Activated naive CD4-positive, alpha-beta T cell treated with anti-CD3 and anti-CD28 coated beads, Interleukin-2, amount 50 U/mL, for 24 hours (primary cell): ENCODE measurements at regions not wholly inside any gene's neighbourhood (a gene's known extent, or its start where the extent isn't known, plus 50 kb on each side); places are given as distances from the start of the nearest gene placed in this dataset.
"Not testable (repeated sequence)": the region's sequence is repeated elsewhere in the genome, so short reads cannot be mapped to it uniquely, and the experiment has no call there.

ENCODE experiments used
- H3K27ac Mint-ChIP-seq: one replicate; pipeline ENCODE4 v1.8.0; 2021; ENCODE audit warnings: mild to moderate bottlenecking, mixed read lengths
- H3K27me3 Mint-ChIP-seq: one replicate; pipeline ENCODE4 v1.8.0; 2021; ENCODE audit warnings: mixed read lengths
- H3K36me3 Mint-ChIP-seq: one replicate; pipeline ENCODE4 v1.8.0; 2021; ENCODE audit warnings: mixed read lengths
- H3K4me1 Mint-ChIP-seq: one replicate; pipeline ENCODE4 v1.8.0; 2021; ENCODE audit warnings: mixed read lengths
- H3K4me3 Mint-ChIP-seq: one replicate; pipeline ENCODE4 v1.8.0; 2021; ENCODE audit warnings: mild to moderate bottlenecking, mixed read lengths
- H3K9me3 Mint-ChIP-seq: one replicate; pipeline ENCODE4 v1.8.0; 2021; ENCODE audit warnings: mixed read lengths

DNA sequence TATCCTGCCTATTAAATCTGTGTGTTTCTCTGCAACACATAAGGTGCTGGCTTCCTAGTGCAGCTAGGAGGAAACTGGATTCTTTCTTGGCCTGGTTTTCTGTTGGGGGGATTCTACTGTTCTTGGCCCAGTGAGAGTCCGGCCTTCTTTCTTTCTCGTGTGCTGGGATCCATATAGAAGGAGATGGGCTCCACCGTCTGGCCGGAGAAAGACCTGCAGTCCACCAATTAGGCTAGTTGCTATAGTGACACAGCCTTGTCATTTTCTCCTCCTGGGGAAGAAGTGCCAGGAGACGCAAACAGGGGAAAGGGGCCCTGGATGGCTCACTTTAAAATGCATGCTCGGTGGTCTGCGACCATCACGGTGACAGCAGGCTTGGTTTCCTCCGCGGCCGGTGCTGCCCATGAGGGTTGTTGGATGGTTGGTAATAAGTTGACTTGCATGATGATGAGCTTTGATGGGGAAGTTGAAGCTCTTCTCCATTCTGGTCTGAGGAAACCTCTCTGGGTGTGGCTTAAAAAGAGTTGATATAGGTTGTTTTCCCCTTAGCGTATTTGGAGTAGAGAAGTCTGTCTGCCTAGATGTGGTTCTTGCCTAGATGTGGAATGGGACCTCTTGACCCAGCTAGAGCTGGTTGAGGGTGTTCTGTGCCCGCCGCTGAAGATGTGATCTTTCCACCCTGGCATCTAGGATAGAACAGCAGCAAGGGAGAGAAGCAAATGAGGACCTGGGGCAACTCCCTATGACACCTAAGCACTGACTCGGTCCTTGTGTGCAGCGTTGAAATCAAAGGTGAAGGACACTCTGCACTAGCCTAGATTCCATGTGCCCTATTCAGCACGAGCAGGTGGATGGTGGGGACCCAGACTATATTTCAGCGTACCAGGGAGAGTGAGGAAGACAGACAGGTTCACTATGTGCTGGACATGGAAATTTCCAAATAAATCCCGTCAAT is 1335.0 kb downstream of the BRD1 start:
- H3K4me1 Mint-ChIP-seq, result no peaks in the 10 kb centered on the region
- H3K4me3 Mint-ChIP-seq, result no peak overlapping the region
- no peak overlapping the region for H3K27ac Mint-ChIP-seq
- H3K9me3 Mint-ChIP-seq, result no peaks in the 10 kb centered on the region
- peaks cover 36% of the 10 kb centered on the region for H3K27me3 Mint-ChIP-seq
- H3K36me3 Mint-ChIP-seq, result no peaks in the 10 kb centered on the region

- H3K36me3 Mint-ChIP-seq, result no peaks in the 10 kb centered on the region
- H3K4me3 Mint-ChIP-seq, result no peak overlapping the region
- no peaks in the 10 kb centered on the region for H3K4me1 Mint-ChIP-seq
- H3K27me3 Mint-ChIP-seq, result peaks cover 42% of the 10 kb centered on the region
- no peaks in the 10 kb centered on the region for H3K9me3 Mint-ChIP-seq
- no peak overlapping the region for H3K27ac Mint-ChIP-seq
Measured at GRCh38 chr22:48491451-48491941, 1336.2 kb downstream of the BRD1 start.

- H3K27me3 Mint-ChIP-seq, result peaks cover 44% of the 10 kb centered on the region
- no peaks in the 10 kb centered on the region for H3K36me3 Mint-ChIP-seq
Measured at GRCh38 chr22:48490500-48491411, 1336.9 kb downstream of the BRD1 start.

DNA sequence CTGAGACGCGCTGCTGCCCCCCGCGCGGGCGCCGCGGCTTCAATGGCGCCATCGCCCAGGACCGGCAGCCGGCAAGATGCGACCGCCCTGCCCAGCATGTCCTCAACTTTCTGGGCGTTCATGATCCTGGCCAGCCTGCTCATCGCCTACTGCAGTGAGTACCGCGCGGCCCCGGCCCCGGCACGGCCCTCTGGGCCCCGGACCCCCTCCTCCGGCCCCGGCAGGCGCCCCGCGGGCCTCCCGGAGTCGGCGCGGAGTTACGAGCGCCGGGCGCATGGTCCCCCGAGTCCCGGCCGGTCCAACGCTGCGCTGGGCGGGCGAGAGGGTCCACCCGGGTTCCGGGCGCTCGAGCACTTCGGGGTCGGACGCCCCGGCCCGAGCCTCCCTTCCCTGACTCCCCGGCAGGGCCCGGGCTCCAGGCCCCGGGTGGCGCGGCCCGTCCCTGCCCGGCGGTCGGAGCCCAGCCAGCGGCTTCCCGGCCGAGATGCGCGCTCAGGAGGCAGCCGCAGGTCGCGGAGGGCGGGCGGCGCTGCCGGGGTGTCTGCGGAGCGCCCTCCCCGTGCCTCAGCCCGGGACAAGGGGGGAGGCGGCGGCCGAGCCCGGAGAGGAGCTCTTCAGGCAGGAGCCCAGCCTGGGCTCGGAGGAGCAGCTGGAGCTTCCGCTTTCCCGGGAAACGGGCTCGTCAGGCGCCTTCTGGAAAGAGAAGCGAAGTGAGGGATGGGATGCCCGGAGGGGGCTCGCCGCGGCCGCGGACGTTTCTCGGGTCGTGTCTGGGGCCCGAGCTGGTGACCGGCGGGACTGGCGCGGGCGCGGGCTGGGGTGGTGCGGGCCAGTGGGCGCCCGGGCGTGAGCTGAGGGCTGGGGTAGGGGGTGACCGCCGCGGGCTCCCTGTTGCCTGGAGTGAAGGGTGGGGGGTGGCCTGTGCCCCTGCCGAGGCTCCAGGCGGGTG is 1337.8 kb downstream of the BRD1 start:
- Mint-ChIP-seq H3K27me3 (peaks cover 44% of the 10 kb centered on the region), H3K9me3 (no peaks in the 10 kb centered on the region), H3K27ac (no peak overlapping the region), H3K36me3 (no peaks in the 10 kb centered on the region), H3K4me1 (no peaks in the 10 kb centered on the region), H3K4me3 (no peak overlapping the region)

More at GRCh38 chr22:48490500-48491411, 1336.9 kb downstream of the BRD1 start:
- Mint-ChIP-seq H3K9me3 (no peaks in the 10 kb centered on the region), H3K27ac (no peak overlapping the region), H3K4me3 (no peak overlapping the region), H3K4me1 (no peaks in the 10 kb centered on the region)

GRCh38 chr22:48488611-48489511 is 1338.8 kb downstream of the BRD1 start:
- Mint-ChIP-seq H3K27ac (no peak overlapping the region), H3K4me1 (no peaks in the 10 kb centered on the region), H3K36me3 (no peaks in the 10 kb centered on the region), H3K9me3 (no peaks in the 10 kb centered on the region), H3K27me3 (peaks cover 41% of the 10 kb centered on the region), H3K4me3 (no peak overlapping the region)

DNA sequence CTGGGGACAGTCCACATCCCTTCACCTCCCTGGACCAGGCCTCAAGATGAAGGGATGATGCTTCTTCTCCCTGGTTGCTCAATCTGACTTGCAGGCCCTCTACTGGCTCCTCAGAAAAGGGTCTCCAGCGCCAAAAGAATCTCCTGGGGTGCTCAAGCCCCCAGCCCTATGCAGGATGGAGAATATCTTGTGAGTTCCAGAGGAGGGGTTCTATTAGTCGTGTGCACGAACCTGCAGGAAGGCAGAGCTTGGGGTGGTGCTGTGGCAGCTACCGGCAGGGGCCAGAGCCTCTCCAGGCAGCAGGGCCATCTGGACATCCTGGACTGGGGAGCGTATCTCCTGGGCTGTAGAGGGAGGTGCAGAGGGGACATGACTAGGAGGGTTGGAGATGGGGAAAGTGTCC is 1339.5 kb downstream of the BRD1 start:
- peaks cover 40% of the 10 kb centered on the region for H3K27me3 Mint-ChIP-seq
- H3K27ac Mint-ChIP-seq, result no peak overlapping the region
- H3K36me3 Mint-ChIP-seq, result no peaks in the 10 kb centered on the region
- H3K4me1 Mint-ChIP-seq, result no peaks in the 10 kb centered on the region
- no peaks in the 10 kb centered on the region for H3K9me3 Mint-ChIP-seq
- H3K4me3 Mint-ChIP-seq, result no peak overlapping the region

DNA sequence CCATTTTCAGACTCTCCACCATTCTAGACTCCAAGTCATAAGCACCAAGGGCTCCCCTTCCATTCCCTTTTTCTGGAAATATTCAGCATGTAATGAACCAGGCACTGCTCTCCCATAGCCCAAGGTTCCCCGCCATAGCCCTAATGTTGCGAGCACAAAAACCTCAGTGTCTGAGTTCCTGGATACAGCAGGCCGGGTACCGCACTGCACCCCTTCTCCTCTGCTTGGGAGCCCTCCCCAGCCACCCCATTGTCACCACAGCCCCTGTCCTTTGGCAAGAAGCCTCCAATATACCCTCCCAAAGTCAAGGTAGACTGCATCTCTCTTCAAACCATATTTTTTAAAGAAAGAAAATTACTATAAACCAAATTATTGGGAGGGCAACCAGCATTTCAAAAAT is 1341.1 kb downstream of the BRD1 start:
- Mint-ChIP-seq H3K4me1 (no peaks in the 10 kb centered on the region), H3K9me3 (no peaks in the 10 kb centered on the region), H3K27ac (no peak overlapping the region), H3K27me3 (peaks cover 27% of the 10 kb centered on the region), H3K4me3 (no peak overlapping the region), H3K36me3 (no peaks in the 10 kb centered on the region)

- H3K4me1 Mint-ChIP-seq, result no peaks in the 10 kb centered on the region
- H3K4me3 Mint-ChIP-seq, result no peak overlapping the region
- H3K27me3 Mint-ChIP-seq, result peaks cover 25% of the 10 kb centered on the region
- no peaks in the 10 kb centered on the region for H3K36me3 Mint-ChIP-seq
- H3K9me3 Mint-ChIP-seq, result no peaks in the 10 kb centered on the region
- H3K27ac Mint-ChIP-seq, result no peak overlapping the region
Measured at GRCh38 chr22:48486134-48486532, 1341.5 kb downstream of the BRD1 start.

DNA sequence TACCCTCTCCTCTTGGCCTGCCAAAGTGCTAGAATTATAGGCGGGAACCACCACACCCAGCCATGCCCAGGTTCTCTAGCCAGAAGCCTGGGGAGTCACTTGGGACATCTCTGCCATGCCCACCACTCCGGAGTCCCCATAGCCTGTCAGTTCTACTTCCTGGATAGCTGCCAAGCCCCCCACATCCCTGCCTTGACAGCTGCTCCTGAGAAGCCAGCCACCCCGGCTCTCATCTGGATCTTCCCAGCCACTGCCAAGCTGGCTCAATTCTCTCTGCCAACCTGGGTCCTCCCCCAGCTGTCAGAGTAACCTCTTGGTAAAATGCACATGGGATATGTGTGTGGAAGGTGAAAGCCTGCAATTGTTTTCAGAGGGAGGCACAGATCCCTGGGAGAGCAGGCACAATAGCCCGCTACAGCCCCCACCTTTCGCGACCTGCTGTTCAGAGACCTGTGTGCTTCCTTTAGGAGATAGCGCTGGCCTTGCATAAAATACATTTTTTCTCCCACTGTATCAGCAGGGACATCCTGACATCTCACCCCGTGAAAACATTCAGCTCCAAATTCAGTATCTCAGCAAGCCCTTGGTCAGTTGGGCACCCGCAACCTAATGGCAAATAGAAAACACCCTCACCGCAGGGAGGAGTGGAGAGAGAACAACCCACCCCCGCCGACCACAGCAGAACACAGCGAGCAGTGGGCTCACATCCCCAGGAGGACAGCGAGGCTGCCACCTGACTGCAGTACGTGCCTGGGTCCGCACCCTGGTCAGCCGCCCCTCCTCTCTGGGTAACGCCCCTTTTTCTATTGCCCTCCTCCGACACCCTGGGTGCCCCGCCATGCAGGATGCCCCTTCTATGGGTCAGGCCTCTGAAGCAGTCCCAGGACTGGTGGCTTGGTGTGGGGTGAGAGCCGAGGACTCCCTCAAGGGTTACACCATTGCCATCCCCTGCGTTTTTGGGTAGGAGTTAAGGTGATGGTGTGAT is 1342.2 kb downstream of the BRD1 start:
- Mint-ChIP-seq H3K4me3 (no peak overlapping the region), H3K9me3 (no peaks in the 10 kb centered on the region), H3K4me1 (no peaks in the 10 kb centered on the region), H3K36me3 (no peaks in the 10 kb centered on the region), H3K27me3 (peaks cover 21% of the 10 kb centered on the region), H3K27ac (no peak overlapping the region)

- H3K27me3 Mint-ChIP-seq, result peaks cover 21% of the 10 kb centered on the region
- H3K36me3 Mint-ChIP-seq, result no peaks in the 10 kb centered on the region
- H3K9me3 Mint-ChIP-seq, result no peaks in the 10 kb centered on the region
- no peak overlapping the region for H3K4me3 Mint-ChIP-seq
- no peak overlapping the region for H3K27ac Mint-ChIP-seq
- no peaks in the 10 kb centered on the region for H3K4me1 Mint-ChIP-seq
Measured at GRCh38 chr22:48483764-48484528, 1343.7 kb downstream of the BRD1 start.

- Mint-ChIP-seq H3K9me3 (no peaks in the 10 kb centered on the region), H3K4me3 (no peak overlapping the region), H3K4me1 (no peaks in the 10 kb centered on the region), H3K27me3 (peaks cover 11% of the 10 kb centered on the region), H3K27ac (no peak overlapping the region), H3K36me3 (no peaks in the 10 kb centered on the region)
Measured at GRCh38 chr22:48482771-48483170, 1344.9 kb downstream of the BRD1 start.

GRCh38 chr22:48482198-48482597 is 1345.5 kb downstream of the BRD1 start:
- H3K9me3 Mint-ChIP-seq, H3K27me3 Mint-ChIP-seq, H3K36me3 Mint-ChIP-seq, H3K4me1 Mint-ChIP-seq, H3K27ac Mint-ChIP-seq, H3K4me3 Mint-ChIP-seq: not testable (repeated sequence)

DNA sequence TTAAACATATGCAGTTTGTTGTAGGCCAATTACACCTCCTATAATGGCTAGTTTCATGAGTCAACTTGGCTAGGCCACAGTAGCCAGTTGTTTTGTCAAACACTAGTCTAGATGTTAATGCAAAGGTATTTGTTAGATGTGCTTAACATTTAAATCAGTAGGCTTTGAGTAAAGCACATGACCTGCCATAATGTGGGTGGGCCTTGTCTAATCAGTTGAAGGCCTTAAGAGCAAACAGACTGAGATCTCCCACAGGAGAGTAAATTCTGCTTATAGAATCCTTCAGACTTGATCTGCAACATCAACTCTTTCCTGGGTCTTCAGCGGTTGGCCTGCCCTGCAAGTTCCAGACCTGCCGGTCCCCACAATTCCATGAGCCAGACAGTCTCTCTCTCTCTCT is 1345.9 kb downstream of the BRD1 start:
- H3K4me1 Mint-ChIP-seq, result no peaks in the 10 kb centered on the region
- no peak overlapping the region for H3K4me3 Mint-ChIP-seq
- H3K27ac Mint-ChIP-seq, result no peak overlapping the region
- H3K9me3 Mint-ChIP-seq, result no peaks in the 10 kb centered on the region
- peaks cover 5% of the 10 kb centered on the region for H3K27me3 Mint-ChIP-seq
- no peaks in the 10 kb centered on the region for H3K36me3 Mint-ChIP-seq
